Muscle of back (tissue), 3 donors: ENCODE measurements at regions not wholly inside any gene's neighbourhood (a gene's known extent, or its start where the extent isn't known, plus 50 kb on each side); places are given as distances from the start of the nearest gene placed in this dataset.
A peak's percentile ranks its signal among the peaks of the same experiment; 100 is the strongest.

Source experiments
- DNase-seq, 3 donors: peaks; one replicate each; pipeline versions ENCODE4 v3.0.0 to v3.0.0-alpha.2; 2013

- DNase-seq, result no peak
These were observed 505.0 kb upstream of the THBS1 start for GRCh38 chr15:39075756-39076341.

- DNase-seq, result peak in 2 of 3 donors; percentile 28 to 38
These were observed 502.9 kb upstream of the THBS1 start for GRCh38 chr15:39078026-39078425.

GRCh38 chr15:39079296-39079847 lies 501.5 kb upstream of the THBS1 start:
- peak; percentile 40 to 96 (median 47) for DNase-seq

GRCh38 chr15:39083213-39083612 lies 497.7 kb upstream of the THBS1 start:
- no peak for DNase-seq

GRCh38 chr15:39084674-39085530 lies 496.0 kb upstream of the THBS1 start:
- peak; percentile 52 to 79 (median 61) for DNase-seq

- no peak for DNase-seq
These were observed 494.2 kb upstream of the THBS1 start for GRCh38 chr15:39086641-39087040.

- DNase-seq, result no peak
These were observed 492.7 kb upstream of the THBS1 start for GRCh38 chr15:39088156-39088555.

- no peak for DNase-seq
These were observed 488.5 kb upstream of the THBS1 start for GRCh38 chr15:39092354-39092753.

GRCh38 chr15:39092761-39093160 lies 488.1 kb upstream of the THBS1 start:
- DNase-seq, result no peak

- DNase-seq, result no peak
These were observed 486.8 kb upstream of the THBS1 start for GRCh38 chr15:39094116-39094515.

- no peak for DNase-seq
These were observed 485.5 kb upstream of the THBS1 start for GRCh38 chr15:39095218-39095879.

GRCh38 chr15:39096608-39097205 lies 484.2 kb upstream of the THBS1 start:
- no peak for DNase-seq

GRCh38 chr15:39099524-39099923 lies 481.4 kb upstream of the THBS1 start:
- DNase-seq, result no peak

- no peak for DNase-seq
These were observed 480.7 kb upstream of the THBS1 start for GRCh38 chr15:39100106-39100660.

GRCh38 chr15:39102431-39102830 lies 478.4 kb upstream of the THBS1 start:
- DNase-seq, result peak in 1 of 3 donors; percentile 27

- peak in 1 of 3 donors; percentile 56 for DNase-seq
These were observed 473.9 kb upstream of the THBS1 start for GRCh38 chr15:39106950-39107349.

- DNase-seq, result no peak
These were observed 472.9 kb upstream of the THBS1 start for GRCh38 chr15:39108021-39108420.

- DNase-seq, result peak in 1 of 3 donors; percentile 78
These were observed 470.5 kb upstream of the THBS1 start for GRCh38 chr15:39110336-39110735.

- DNase-seq, result no peak
These were observed 470.1 kb upstream of the THBS1 start for GRCh38 chr15:39110746-39111145.

GRCh38 chr15:39113741-39114140 lies 467.1 kb upstream of the THBS1 start:
- no peak for DNase-seq

- no peak for DNase-seq
These were observed 466.0 kb upstream of the THBS1 start for GRCh38 chr15:39114690-39115378.
